Left ventricle myocardium inferior (tissue), 1 donor: ENCODE measurements at regions not wholly inside any gene's neighbourhood (a gene's known extent, or its start where the extent isn't known, plus 50 kb on each side); places are given as distances from the start of the nearest gene placed in this dataset.

Source experiments
- DNase-seq: peaks from one replicate; pipeline ENCODE4 v3.0.0-alpha.2; 2020
- H3K27ac ChIP-seq: fragments of 200-600 bp; replicated peaks from 2 replicates; pipeline ENCODE4 v1.8.0; 2021
- H3K27me3 ChIP-seq: fragments of 200-600 bp; 2 replicates; pipeline ENCODE4 v1.8.0; 2021; ENCODE audit warnings: low read depth
- H3K36me3 ChIP-seq: fragments of 200-600 bp; 2 replicates; pipeline ENCODE4 v1.8.0; 2021
- H3K4me1 ChIP-seq: fragments of 200-600 bp; 2 replicates; pipeline ENCODE4 v1.8.0; 2021
- H3K4me3 ChIP-seq: fragments of 200-600 bp; 2 replicates; pipeline ENCODE4 v1.8.0; 2021; ENCODE audit warnings: mild to moderate bottlenecking, moderate library complexity
- H3K9me3 ChIP-seq: fragments of 200-600 bp; replicated peaks from 2 replicates; pipeline ENCODE4 v1.8.0; 2021
- CTCF ChIP-seq: fragments of 200-600 bp; IDR thresholded peaks from 2 replicates; pipeline ENCODE4 v1.8.0; 2021; ENCODE audit warnings: antibody characterized with exemption, mild to moderate bottlenecking, borderline replicate concordance
- intact Hi-C: fragments of 100-400 bp; cut with micrococcal nuclease; formaldehyde crosslinking; loops from one replicate; pipeline ENCODE4 v1.11.0; 2022
- donor health status: DM: no; HTN: yes; CAD: no; lungs with severe emphysema.

DNA sequence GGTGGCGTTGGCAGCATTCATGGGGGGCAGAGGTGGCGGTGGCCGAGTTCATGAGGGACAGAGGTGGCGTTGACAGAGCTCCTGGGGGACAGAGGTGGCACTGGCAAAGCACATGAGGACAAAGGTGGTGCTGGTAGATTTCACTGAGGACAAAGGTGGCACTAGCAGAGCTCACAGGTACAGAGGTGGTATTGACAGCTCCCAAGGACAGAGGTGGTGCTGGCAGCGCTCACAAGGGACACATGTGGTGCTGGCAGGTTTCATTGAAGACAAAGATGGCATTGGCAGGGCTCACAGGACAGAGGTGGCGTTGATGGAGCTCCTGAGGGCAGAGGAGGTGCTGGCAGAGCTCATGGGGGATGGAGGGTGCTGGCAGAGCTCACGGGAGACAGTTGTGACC lies 425.4 kb downstream of the CTTN start:
- H3K9me3 ChIP-seq = no peaks in the 10 kb centered on the region
- intact Hi-C loops = no loop called here
- H3K27me3 ChIP-seq = peaks cover 89% of the 10 kb centered on the region
- TF ChIP-seq CTCF = no peak
- H3K36me3 ChIP-seq = no peaks in the 10 kb centered on the region
- no peak overlapping the region for H3K4me3 ChIP-seq
- no peak for DNase-seq
- peaks cover 11% of the 10 kb centered on the region for H3K4me1 ChIP-seq
- H3K27ac ChIP-seq = no peak overlapping the region

- intact Hi-C loops = no loop called here
- TF ChIP-seq CTCF = no peak
- no peak for DNase-seq
Observed at GRCh38 chr11:70824605-70825245, 426.4 kb downstream of the CTTN start.

GRCh38 chr11:70825893-70826540 lies 426.4 kb downstream of the SHANK2 start:
- H3K36me3 ChIP-seq = no peaks in the 10 kb centered on the region
- peak overlapping the region; percentile 44 for H3K4me3 ChIP-seq
- intact Hi-C loops = no loop called here
- H3K27me3 ChIP-seq = peaks cover 89% of the 10 kb centered on the region
- no peak for DNase-seq
- no peak overlapping the region for H3K27ac ChIP-seq
- TF ChIP-seq CTCF = no peak
- peaks cover 11% of the 10 kb centered on the region for H3K4me1 ChIP-seq
- no peaks in the 10 kb centered on the region for H3K9me3 ChIP-seq

More at GRCh38 chr11:70824605-70825245, 426.4 kb downstream of the CTTN start:
- Histone ChIP-seq H3K4me1 (peaks cover 11% of the 10 kb centered on the region), H3K27me3 (peaks cover 89% of the 10 kb centered on the region), H3K36me3 (no peaks in the 10 kb centered on the region), H3K27ac (no peak overlapping the region), H3K4me3 (no peak overlapping the region), H3K9me3 (no peaks in the 10 kb centered on the region)

DNA sequence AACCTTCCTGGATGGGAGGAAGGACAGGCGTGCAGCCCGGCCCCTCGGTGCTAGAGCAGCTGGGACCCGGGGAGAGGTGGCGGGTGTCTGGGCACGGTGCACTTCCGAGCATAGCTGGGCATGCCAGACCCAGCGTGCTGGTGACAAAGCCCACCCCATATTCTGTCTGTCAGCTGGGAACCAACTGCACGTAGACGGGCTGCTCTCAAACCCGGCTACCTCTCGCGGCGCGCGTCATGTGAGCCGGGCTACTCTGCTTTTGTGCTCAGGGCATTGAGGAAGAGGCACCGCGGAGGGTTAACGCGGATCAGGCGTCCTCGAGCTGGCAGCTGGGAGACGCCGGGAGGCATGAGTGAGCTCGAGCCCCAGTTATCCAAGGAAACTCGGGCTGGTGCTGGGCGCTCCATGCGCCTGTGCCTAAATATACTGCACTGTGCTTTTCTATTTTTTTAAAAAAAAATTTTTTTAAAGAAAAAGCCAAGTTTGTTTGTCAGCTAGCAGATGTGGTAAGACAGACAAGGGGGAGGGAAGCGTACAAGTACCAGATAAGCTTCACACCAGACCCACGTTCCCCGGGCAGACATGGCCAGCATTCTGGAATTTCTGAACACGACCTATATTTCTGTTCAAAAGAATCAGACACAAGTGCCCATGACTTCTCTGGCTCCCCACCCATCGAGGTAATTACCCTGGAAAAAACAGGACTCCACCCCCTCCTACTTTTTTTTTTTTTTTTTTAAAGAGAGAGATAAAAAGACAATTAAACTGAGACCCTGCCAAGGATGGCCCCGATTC lies 425.6 kb downstream of the SHANK2 start:
- Histone ChIP-seq H3K9me3 (no peaks in the 10 kb centered on the region), H3K36me3 (no peaks in the 10 kb centered on the region), H3K4me3 (peak overlapping the region; percentile 44), H3K27me3 (peaks cover 89% of the 10 kb centered on the region), H3K27ac (no peak overlapping the region), H3K4me1 (peaks cover 11% of the 10 kb centered on the region)
- TF ChIP-seq CTCF = no peak
- intact Hi-C loops = no loop called here
- no peak for DNase-seq

DNA sequence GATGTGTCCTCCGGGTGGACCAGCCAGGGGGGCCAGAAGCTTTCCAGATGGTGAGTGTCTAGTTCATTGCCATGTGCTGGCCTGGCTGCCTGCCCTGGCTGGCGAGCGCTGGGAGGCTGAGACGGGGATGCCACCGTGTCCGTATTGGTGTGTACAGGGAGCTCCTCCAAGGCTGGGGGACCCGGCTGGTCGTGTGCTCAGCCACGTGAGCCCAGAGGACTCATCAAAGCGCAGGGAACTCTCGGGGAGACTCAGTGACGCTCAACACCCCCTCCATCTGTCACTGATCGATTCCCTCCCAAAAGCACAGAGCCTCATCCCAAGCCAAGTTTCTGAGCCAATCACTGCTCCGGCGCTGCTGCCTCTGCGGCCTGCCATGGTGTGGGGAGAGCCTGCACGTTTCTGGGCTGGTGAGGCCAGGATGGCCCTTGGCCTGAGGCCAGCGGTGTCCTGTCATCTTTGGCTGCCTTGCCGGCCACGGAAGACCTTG lies 423.7 kb downstream of the SHANK2 start:
- Histone ChIP-seq H3K27me3 (peaks cover 100% of the 10 kb centered on the region), H3K4me3 (no peak overlapping the region), H3K27ac (no peak overlapping the region), H3K36me3 (no peaks in the 10 kb centered on the region), H3K9me3 (no peaks in the 10 kb centered on the region), H3K4me1 (peaks cover 11% of the 10 kb centered on the region)
- intact Hi-C loops = no loop called here
- DNase-seq = no peak
- no peak for TF ChIP-seq CTCF
